ENCODE measurements at regions not wholly inside any gene's neighbourhood (a gene's known extent, or its start where the extent isn't known, plus 50 kb on each side); places are given as distances from the start of the nearest gene placed in this dataset.

DNA sequence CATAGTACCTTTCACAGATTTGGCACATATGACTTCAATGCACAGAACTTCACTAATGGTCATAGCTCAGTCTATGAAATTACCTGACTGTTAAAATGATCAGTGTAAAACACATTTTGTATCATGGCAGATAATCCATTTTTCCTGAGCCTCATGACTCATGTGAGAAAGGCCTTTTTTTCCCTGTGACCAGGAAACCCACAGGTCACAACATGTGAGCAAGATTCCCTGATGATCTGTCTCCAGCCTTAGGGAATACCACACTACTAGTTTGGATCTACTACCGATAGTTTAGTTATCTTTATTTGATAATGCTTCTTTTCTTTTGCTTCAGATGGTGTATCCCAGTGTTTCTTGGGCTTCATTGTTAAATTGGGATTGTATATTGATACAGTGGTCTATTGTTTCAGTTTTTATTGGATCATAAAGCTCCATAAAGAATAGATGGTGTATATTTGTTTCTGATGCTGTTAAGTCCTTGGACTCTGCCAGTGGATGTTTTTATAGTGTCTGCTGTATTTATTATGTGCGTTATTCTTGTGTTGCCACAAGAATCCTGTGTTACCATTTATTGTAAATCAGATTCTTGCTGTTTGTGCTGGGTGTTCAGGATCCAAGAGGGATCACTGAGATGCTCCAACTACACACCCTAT is 248.7 kb upstream of the PELI2 start:
- no peak for TF ChIP-seq CTCF (IDR thresholded peaks at IDR 0.05)

GRCh38 chr14:55873169-55873568 is 245.0 kb upstream of the PELI2 start:
- no peak for TF ChIP-seq CTCF (IDR thresholded peaks at IDR 0.05)

DNA sequence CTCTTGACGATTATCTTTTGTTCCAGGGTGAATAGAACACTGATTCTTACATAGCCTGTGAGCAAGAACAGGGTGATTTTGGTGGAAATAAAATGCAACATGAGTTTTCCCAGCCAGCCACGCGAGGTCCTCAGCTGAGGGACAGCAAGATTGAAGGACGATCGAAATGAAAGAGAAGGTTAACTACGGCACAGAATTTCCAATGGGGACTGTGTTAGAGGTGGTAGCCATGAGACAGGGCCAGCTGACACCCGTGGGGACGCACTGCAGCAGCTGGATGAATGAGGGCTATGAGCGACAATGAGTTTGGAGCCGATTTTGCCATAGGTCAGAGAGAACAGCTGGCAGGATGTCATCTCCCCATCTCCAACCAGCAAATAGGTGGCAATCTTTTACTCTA is 243.4 kb upstream of the PELI2 start:
- TF ChIP-seq CTCF (IDR thresholded peaks at IDR 0.05) = no peak

DNA sequence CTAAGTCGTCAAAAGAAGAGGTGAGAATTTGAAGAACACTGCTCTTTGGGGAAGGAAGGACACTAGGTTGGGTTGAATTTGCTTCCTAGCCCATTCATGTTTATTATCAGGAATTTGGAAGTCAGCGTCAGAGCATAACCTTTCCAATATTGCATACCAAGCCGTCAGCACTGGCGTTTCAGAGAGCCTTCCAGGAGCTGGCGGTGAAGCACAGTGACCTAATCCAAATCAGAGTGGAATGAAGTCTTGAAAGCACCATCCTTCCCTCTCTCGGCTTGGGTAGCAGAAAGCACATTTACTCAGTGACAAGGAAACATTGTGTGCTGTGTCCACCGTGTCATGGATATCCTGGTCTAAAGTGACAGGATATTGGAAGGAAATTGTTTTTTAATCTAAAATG is 240.3 kb upstream of the PELI2 start:
- TF ChIP-seq CTCF (IDR thresholded peaks at IDR 0.05) = no peak

- TF ChIP-seq CTCF (IDR thresholded peaks at IDR 0.05) = no peak
Observed at GRCh38 chr14:55881577-55882241, 236.5 kb upstream of the PELI2 start.

DNA sequence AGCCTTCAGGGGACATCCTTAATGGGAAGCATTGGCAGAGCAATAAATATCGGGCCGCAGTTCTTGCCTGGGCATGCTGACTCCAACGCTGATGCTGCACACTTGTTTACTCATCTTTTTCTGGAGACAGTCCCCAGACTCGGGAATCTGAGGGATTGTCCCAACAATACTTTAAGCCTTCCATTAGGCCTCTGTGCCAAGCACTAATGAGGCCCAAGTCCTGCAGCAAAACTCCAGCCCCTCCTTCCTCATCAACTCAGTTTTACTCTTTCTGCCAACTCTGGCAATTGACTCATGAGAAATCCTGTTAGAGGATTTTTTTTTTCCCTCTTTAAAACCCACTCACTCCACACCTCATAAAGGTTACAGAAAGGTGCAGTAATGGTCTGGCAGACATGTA is 233.4 kb upstream of the PELI2 start:
- no peak for TF ChIP-seq CTCF (IDR thresholded peaks at IDR 0.05)

DNA sequence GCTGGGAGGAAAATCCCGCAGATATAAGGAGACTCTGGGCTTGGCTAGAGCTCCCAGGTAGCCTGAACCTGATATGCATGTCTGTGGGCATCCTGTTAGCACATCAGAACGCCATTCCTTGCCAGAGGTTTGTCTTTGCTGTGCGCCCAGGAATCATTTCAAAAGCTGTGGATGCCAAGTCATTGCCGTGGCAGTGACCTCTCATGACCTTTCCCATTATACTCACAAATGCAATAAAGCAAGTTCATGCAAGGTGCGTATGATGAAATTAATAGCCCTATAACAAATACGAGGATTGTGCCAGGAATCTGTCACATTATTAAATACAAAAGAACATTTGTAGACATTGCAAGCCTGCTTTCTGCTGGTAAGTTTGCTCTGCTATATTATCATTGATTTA is 229.1 kb upstream of the PELI2 start:
- no peak for TF ChIP-seq CTCF (IDR thresholded peaks at IDR 0.05)

All from LNCAP (cell line).